ENCODE measurements at regions not wholly inside any gene's neighbourhood (a gene's known extent, or its start where the extent isn't known, plus 50 kb on each side); places are given as distances from the start of the nearest gene placed in this dataset.

DNA sequence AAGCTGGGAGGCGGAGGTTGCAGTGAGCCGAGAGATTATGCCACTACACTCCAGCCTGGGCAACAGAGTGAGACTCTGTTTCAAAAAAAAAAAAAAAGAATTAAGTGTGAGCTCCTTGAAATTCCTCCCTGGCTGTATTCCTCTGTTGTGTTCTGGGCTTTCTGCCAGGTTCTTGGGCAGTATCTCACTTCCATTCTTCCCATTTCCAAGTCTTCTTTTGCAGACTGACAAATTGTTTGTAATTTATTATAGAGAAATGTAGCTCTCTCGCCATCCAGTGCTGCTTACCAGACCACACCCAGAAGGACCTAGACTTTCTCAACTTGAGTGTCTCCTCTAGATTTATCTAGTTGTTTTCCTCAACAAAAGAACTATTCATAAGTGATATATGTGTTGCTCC is 105.0 kb upstream of the ADGRL2 start:
- no peak for DNase-seq

DNA sequence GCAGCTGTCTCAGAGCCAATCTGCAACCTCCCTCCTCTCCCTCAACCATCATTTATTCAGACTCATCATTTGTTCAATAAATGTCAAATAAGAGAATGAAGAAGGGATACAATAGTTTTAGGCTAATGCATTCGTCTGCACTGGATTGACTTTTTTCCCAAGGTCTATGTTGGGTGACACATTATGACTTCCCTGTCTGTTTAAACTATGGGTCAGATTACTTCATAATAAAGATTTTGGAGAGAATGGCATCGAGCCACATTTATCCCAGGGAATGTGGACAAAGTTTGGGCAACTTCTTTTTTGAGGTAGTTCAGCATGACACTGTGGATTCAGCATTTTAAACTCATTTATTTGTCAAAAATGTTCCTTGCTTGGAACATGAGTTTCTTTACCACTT is 107.4 kb upstream of the ADGRL2 start:
- DNase-seq, result no peak

DNA sequence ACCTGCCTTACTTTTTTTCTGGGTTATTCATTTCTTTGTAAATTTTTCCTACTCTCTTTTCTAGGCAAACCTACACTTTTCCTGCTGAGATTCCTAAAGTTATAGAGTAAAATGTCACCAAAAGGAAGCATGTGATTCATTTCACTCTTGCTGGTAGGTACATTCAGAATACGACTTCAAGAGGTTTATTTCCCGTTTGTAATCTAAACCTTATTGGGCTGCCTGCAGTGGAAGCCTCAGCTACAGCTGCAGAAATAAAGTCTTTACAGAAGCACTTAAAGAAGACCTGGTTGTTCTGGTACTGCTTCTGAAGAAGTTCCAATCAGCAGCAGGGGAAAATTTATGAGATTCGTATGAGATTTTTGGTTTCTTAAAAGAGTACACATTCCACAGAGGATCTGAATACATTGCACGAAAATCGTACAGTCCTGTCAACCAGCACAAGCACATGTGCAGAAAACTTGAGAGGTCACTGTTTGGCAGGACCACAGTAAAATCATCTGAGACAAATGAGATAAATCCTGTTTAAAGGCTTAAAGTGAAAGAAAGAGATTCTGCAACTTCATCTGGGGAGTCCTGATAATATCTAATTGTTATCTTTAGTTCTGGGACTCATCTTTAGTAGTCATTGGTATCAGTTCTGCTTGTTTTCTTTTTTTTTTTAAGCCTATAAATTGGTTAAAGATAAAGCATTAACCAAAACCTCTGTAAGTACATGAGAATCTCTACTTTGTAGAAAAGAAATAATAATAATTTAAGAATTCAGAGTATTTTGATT is 109.9 kb upstream of the ADGRL2 start:
- DNase-seq, result no peak

DNA sequence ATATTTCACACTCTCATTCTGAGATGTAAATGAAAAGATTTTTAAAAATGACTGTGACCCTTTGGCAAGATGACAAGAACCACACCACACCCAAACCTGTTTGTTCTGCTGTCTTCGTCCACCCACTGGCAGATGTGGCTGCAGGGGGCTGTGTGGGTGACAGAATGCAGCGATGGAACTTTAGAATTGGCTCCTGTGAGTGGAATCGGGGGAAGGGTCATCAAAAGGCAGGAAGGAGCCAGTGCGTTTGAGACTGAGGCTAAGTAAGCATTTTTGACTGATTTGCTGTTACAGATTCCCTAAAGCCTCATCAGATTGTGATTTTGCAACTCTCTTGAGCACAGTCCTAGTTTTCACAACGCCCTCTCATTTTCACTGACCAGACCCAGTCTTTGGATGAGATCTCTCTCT is 111.2 kb upstream of the ADGRL2 start:
- no peak for DNase-seq

DNA sequence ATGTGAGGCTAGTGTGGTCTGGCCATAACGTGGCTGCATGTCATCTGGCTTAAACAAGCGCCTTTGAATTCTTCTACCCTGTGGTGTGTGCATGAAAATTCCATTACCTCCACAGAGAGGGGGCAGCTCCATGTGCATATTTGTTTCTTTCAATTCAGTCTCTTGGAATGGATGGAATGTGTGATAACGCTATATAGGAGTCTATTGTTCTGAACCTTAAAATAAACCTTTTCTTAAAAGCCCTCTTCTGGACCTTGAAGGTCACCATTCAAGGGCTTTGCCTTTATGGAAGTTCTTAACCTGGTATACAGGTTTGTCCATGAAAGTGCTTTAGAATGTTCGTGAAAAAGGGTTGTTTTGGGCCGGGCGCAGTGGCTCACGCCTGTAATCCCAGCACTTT is 118.2 kb upstream of the ADGRL2 start:
- DNase-seq, result no peak

DNA sequence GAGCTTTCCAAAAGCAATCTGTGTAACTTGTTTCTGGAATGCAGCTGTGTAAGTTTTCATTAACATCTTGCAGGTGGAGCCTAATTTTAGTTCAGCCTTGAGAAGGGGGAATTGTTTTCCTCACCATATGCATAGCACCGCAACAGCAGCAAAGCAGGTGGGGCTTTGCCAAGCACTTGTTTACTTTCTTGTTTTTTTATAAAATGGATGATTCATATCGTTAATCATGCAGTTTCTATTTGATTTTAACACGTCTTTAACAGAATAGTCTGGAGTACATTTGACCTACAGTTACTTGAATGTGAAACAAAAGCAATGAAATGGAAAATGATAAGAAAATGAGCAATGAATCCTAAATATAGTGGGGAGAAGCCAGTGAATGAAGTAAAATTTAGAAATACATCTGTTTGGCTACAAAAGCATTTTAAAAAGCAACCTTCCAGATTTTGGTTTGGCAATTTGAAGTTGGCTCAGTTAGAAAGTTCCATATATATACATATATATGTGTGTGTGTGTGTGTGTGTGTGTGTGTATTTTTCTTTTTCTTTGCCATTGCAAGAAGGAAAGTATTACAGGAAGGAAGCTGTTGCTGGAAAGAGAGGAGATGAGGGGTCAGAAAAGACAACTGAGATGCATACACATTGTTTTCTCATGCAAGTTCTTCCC is 119.0 kb upstream of the ADGRL2 start:
- DNase-seq, result no peak

DNA sequence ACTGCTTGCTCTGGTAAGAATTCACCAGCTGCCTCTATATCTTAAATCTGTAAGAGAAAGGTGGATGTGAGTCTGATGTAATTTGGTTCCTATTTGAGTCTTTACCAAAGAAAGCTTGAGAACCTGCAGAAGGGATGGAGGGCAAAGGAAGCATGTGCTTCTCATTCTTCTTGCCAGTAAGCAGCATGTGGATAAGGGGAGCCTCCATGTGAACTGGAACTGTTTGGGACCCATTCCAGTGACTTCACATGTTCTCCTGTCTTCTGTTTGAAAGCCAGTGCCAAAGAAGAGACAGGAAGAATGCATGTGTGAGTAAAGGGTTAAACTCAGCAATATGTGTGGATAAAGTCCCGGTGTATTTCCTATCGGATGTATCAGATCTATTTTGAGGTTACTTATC is 119.6 kb upstream of the ADGRL2 start:
- no peak for DNase-seq

DNA sequence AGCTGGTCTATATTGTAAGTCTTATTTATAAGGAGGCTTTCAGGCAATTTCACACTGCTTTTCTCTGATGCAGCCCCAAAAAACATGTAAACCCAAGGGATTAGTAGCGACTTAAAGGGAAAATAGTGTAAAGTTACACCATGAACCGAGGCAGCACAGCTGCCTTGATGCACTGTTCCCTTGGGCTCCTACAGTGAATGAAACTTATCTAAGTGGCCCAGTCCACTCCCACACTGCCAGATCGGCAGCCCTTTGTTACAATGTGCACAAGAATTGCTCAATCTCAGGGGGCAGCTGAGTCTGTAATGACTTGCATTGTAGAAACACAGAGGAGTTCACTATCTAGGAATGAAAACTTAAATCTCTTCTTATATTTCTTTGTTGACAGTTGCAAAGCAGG is 120.8 kb upstream of the ADGRL2 start:
- no peak for DNase-seq

DNA sequence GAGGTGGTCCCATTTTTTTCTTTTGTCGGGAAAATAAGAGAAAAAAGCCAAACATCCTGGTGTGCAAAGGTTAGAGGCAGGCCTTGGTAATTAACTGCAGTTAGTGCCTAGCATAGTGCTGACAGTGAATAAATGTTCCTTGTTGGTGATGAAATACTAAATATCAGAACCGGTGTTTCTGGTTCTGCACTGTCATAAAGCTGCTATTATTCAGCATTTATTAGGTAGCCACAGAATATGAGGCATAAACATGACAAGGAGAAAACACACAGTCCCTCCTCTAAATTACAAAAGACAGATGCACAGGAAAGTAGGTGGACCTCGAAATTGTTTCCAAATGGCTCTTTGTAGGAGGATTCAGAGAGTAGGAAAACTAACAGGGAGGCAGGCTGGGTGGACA is 122.0 kb upstream of the ADGRL2 start:
- DNase-seq, result no peak

DNA sequence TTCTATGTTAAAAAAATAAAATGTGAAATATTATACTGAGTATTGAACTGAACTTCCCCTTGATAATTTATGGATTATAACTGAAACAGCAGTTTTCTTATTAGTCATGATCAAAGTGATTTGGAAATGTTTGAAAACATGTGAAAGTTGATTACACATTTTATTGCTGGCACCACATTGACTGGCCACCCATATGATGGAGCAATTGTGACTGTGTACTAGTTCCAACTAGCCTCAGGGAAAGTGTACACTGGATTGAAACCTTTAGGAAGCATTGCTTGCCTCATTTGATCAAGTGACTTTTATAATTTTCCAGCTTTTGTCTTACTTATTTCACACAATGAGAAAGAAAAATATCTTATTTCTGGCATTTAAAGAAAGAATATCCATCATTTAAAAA is 128.0 kb upstream of the ADGRL2 start:
- no peak for DNase-seq

DNA sequence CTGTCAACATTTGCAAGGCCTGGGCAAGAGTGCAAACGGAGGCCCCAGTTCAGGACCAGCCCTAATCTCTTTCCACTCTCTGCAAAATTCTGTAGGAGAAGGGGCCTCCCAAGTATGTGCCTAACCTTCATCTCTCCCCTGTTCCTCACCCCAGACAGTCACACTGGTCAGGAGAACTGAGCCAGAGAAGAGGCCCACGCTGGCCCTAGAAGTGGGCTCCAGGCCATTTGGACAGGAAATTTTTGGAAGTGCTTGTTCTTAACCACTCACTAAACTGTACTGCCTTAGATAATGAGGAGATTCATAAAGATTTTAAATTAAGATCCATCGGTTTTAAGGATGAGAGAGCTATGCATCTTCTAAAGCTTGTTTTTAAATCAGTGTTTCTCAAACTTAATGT is 129.7 kb upstream of the ADGRL2 start:
- no peak for DNase-seq

DNA sequence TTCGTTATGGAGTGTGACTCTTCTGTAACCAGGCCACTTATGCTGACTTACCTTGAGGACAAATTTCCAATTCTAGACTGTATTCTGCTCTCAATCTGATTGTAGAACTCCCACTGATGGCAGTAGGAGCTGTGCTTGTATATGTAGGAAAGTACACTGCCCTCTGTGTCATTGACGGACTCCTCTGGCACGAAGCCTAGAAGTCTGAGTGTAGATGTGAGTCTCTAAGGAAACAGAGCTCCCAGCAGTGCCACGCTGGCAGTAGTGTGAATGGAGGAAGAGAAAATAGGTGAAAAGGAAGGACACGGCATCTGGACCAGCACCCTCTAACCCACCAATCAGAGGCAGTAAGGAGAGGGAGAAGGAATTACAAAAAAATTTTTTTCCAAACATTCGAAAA is 130.4 kb upstream of the ADGRL2 start:
- no peak for DNase-seq

DNA sequence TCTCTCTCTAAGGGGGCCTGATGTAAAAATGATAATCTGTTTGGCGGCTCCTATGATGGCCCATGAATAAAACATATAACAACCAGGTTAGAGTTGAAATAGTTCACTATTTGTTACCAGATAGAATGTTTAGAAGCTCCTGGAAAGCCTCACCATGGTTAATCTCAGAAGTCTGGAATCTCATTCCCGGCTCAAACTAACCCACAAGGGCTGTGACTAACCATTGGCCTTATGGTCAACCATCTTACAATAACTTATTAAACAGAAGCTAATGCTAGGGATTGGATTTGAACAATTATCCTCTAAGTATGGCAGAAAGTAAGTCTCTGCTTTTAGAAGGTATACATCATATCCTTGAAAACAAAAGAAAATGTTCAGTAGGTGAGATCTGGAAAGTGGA is 134.1 kb upstream of the ADGRL2 start:
- DNase-seq, result no peak

DNA sequence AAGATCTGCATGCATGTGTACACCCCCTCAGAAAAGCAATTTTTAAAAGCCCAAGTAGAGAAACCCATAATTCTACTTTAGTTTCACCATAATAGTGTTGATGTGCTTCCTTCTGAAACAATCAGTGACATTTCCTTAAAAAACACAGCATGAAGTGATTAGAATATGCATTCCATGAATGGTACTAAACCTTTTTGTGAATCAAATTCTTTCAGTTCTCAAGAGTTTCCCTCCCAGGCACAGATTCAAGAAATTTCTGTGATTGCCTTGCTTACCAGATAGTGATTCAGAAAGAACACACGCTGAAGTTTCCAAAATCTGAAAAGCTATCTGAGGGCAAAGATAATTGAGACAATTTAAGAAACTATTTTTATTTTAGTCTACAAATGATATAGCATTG is 136.4 kb upstream of the ADGRL2 start:
- no peak for DNase-seq

DNA sequence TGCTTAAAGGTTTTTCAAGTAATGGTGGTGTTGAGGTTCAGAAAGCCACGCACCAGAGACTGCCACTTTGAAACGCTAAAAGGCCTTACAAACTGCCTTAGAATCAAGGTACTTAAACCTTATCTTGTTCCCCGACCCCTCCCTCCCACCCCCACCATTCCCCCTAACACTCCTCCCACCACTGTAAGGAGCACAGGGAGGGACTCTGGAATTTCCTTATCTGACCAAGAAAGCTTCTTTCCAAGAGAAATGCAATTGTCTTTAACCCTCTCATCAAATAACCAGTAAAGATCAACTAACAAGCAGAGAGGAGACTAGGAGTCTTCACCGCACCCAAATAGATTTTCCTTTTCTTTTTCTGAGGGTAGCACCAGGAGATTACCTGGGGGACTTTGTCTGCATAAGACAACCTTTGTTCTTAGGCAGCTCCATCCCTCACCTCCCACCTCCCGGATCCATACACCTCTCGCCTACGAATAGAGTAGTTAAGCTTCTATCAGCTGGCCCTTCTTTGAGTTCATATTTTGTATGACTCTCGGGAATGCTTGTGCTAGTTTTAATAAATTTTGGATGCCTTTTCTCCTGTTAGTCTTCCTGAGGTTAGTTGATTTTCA is 137.7 kb upstream of the ADGRL2 start:
- DNase-seq, result no peak

DNA sequence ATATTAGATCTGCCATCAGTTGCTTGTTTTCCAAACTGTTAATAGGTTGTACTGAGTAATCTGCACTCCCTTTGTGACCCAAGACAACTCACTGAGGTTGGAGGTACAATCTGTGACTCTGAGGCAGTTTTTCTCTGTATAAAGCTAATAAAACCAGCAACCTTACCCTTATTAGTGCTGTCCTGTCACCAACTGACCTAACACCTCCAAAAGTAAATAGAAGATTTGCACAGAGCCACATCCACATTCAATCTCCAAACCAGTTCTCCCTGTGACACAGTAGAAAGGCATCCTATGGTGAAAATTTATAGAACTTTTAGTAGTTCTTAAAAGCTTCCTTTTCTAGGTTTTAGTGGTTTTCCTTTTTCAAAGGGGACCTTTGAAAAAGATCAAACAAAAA is 140.4 kb upstream of the ADGRL2 start:
- DNase-seq, result no peak

DNA sequence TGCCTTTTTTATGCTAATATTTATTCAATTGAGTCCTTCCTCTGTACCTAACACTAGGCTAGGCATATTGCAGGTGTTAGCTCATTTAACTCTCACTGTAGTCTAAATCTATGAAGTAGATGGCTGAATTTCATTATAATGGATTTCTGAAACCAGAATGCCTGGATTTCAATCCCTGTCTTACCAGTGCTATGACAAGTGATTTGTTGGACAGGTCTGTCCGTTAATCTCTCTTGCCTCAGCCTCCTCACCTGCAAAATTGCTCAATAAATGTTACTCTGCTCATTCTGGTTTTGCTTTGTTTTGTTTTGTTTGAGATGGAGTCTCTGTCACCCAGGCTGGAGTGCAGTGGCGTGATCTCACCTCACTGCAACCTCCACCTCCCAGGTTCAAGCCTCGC is 146.1 kb upstream of the ADGRL2 start:
- DNase-seq, result no peak

DNA sequence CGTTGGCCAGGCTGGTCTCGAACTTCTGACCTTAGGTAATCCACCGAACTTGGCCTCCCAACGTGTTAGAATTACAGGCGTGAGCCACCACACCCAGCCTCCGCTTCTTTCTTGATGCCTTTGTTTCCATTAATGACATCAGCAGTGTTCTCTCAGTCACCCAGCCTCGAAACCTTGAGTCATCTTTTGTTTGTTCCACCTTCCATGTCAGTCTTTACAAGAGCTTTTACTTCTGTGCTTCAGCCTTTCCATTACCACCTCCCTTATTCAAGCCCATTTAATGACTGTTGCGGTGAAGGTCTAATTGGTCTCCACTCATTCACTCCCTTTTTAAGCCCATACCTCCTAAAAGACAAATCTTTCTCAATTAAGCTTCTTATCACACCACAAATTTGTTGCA is 146.6 kb upstream of the ADGRL2 start:
- DNase-seq, result no peak

DNA sequence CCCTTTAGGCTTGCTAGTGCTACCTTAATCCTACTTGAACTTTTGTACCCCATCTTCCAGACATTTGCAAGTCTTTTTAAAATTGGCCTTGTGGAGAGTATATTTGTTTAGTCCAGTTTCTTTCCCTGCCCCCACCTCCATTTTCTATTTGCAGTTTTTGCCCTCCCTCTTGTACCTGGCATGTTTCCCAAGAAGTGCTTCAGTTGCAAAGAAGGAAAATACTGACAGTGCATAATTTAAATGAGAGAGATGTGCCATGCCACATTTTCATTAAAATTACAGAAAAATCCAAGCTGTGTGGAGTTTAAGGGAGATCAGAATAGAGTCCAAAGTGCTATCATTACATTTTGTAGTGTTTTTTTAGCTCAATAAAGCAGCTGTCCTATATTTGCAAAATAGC is 150.0 kb upstream of the ADGRL2 start:
- no peak for DNase-seq

DNA sequence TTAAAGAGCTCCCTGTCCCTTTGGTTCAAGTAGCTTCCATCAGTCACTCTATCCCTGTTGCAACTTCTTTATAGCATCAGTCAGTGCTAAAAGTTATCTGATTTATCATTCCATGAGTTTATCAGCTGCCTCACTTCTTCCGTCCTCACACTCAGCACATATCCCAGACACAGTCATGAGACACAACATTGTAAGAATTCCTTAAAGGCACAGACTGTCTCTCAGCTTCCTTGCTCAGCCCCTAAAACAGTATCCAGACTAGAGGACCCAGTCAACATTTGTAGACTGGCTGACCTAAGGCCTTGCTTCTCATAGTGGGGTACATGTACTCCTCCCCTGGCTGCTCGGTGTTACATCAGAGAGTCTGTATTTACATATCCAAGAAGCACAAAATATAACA is 164.9 kb upstream of the ADGRL2 start:
- no peak for DNase-seq

DNA sequence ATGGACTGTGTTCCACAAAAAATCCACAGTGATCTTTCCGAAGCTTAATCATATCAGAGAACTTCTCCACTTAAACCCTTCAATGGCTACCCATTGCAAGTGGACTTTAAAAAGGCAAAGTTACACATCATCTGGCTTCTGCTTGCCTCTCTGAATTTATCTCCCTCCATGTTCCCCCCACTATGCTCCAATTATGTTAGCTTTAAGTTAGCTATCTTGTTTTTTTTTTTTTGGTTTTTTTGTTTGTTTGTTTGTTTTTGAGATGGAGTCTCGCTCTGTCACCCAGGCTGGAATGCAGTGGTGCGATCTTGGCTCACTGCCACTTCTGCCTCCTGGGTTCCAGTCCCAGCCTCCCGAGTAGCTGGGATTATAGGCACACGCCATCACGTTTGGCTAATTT is 166.4 kb upstream of the ADGRL2 start:
- DNase-seq, result no peak

DNA sequence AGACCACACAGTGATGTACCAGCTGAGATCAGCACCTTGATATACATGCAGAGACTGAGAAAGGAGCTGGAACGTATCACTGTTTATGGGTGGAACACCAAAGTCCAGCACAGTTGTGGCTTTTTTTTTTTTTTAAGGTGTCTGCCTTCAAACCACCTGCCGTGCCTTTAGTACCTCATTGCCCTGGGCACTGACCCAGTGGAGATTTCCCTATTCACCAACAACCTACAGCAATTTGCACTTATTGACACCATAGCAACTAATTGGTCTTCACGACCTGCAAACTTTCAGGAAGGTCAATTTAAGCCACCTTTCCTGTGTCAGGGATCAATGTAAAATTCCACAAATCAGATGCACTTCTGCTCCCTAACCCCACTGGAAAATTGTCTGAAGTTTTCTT is 181.6 kb upstream of the ADGRL2 start:
- no peak for DNase-seq

DNA sequence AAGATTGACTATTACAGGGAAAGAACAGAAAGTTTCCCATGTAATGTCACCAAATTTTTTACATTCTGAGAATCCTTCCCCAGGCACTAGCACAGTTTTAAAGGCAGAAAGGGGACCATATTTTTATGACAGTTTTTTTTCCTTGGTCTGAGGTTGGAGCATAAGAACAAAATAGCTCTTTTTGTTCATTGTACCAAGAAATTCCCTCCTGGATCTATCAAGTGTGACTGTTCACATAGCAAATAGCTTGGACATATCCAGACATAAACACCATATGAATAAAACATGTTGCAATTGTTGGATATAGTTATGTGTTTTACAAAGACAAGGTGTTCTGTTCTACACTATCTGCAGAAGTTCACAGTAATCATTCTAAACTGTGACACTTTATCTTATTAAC is 182.4 kb upstream of the ADGRL2 start:
- DNase-seq, result no peak

DNA sequence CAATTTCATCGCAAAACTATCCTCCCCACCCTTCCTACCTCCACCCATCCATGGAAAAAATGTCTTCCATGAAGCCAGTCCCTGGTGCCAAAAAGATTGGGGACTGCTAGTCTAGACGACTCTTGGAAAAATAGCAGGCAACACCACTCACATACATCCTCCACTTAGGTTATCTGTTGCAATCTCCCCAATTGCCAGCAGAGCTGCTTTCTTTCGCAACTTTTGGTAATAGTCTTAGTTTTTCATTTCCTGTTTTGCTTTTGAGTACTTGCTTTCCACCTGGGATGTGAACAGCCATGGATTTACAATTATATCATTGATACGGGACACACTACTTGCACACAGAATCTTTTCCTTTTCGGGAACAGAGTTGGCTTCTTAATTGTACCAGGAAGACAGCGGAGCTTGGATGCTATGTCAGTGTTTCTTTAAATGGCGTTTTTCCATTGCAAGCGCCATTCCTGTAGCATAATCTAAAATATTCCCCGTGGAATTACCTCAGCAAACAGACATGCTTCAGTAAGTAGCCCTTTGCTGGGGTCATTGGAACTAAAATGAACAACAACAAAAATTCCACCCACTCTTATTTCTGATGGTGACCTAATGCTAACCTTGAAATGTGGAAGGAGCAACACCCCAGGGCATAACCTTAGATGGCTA is 183.3 kb upstream of the ADGRL2 start:
- DNase-seq, result no peak
